MM.1S (cell line): ENCODE measurements at regions not wholly inside any gene's neighbourhood (a gene's known extent, or its start where the extent isn't known, plus 50 kb on each side); places are given as distances from the start of the nearest gene placed in this dataset.

ENCODE experiments used
- DNase-seq: peaks from one replicate; pipeline ENCODE4 v3.0.0-alpha.2; 2015
- H2AFZ ChIP-seq: fragments of 300-600 bp; sonication (generic); 2 replicates; pipeline ENCODE4 v1.6.0; 2016; ENCODE audit warnings: antibody characterized with exemption, low read length
- H3F3A ChIP-seq: fragments of 300-600 bp; sonication (generic); 2 replicates; pipeline ENCODE4 v1.6.1; 2016; ENCODE audit warnings: mild to moderate bottlenecking, antibody characterized with exemption, low read length, moderate library complexity, mixed read lengths; ENCODE audit not compliant: insufficient read depth
- H3K27ac ChIP-seq: fragments of 300-600 bp; sonication (generic); 2 replicates; pipeline ENCODE4 v1.5.1; 2016; ENCODE audit warnings: mild to moderate bottlenecking, low read length
- H3K27me3 ChIP-seq: fragments of 300-600 bp; sonication (generic); replicated peaks from 2 replicates; pipeline ENCODE4 v1.6.0; 2016; ENCODE audit warnings: low read length; ENCODE audit not compliant: insufficient read depth
- H3K36me3 ChIP-seq: fragments of 300-600 bp; sonication (generic); replicated peaks from 2 replicates; pipeline ENCODE4 v1.6.1; 2016; ENCODE audit warnings: mild to moderate bottlenecking, low read length, mixed read lengths; ENCODE audit not compliant: insufficient read depth
- H3K4me1 ChIP-seq: fragments of 300-600 bp; sonication (generic); 2 replicates; pipeline ENCODE4 v1.6.1; 2016; ENCODE audit warnings: low read length, mixed read lengths
- H3K4me2 ChIP-seq: fragments of 300-600 bp; sonication (generic); 2 replicates; pipeline ENCODE4 v1.6.0; 2016; ENCODE audit warnings: low read depth, low read length
- H3K4me3 ChIP-seq: fragments of 300-600 bp; sonication (generic); 2 replicates; pipeline ENCODE4 v1.5.1; 2016; ENCODE audit warnings: low read length, mixed read lengths
- H3K79me2 ChIP-seq: fragments of 300-600 bp; sonication (generic); 2 replicates; pipeline ENCODE4 v1.6.1; 2016; ENCODE audit warnings: mixed run types, low read length, mixed read lengths
- H3K9ac ChIP-seq: fragments of 300-600 bp; sonication (generic); 2 replicates; pipeline ENCODE4 v1.6.1; 2016; ENCODE audit warnings: low read length, mixed read lengths
- H3K9me2 ChIP-seq: fragments of 300-600 bp; sonication (generic); replicated peaks from 2 replicates; pipeline ENCODE4 v1.6.1; 2016; ENCODE audit warnings: mild to moderate bottlenecking, low read length, mixed read lengths; ENCODE audit not compliant: insufficient read depth
- H3K9me3 ChIP-seq: fragments of 300-600 bp; sonication (generic); replicated peaks from 2 replicates; pipeline ENCODE4 v1.6.1; 2016; ENCODE audit warnings: mild to moderate bottlenecking, low read length, mixed read lengths; ENCODE audit not compliant: insufficient read depth
- H4K20me1 ChIP-seq: fragments of 300-600 bp; sonication (generic); 2 replicates; pipeline ENCODE4 v1.6.1; 2016; ENCODE audit warnings: mild to moderate bottlenecking, low read length, moderate library complexity, mixed read lengths; ENCODE audit not compliant: insufficient read depth
- EZH2 ChIP-seq: fragments of 300-600 bp; sonication (generic); optimal IDR thresholded peaks from 2 replicates; pipeline ENCODE3; 2017; ENCODE audit warnings: low read depth, mild to moderate bottlenecking, antibody characterized with exemption, low read length, mixed read lengths
- EZH2phosphoT487 ChIP-seq: fragments of 300-600 bp; sonication (generic); IDR thresholded peaks from 2 replicates; pipeline ENCODE4 v1.6.1; 2018; ENCODE audit warnings: antibody characterized with exemption, low read length
- TF ChIP-seq, protein P1 (sequence below): fragments of 300-600 bp; sonication (generic); IDR thresholded peaks from 2 replicates; pipeline ENCODE4 v1.5.1; 2016; ENCODE audit warnings: antibody characterized with exemption, low read length, mixed read lengths

DNA sequence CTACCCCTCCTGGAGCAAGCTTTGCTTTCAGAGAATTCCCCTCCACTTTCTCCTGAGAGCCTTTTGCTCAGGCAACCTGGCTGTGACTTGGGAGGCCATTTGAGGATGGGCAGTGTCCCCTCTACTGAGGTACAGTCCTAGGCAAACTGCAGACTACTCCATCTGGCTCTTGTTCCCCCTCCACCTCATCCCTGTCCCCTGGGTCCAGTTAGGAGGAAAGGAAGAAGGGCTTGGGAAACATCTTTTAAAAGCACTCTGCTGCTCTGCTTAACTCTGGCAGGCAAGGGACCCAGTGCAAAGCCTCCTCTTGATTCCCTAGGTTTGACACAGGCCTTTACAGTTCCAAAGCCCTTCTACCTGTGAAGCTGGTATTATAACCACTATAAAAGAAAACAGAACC lies 108.2 kb downstream of the NAV1 start:
- Histone ChIP-seq H3F3A (no peaks in the 10 kb centered on the region), H3K27ac (no peak overlapping the region), H2AFZ (no peak overlapping the region), H3K9me3 (no peaks in the 10 kb centered on the region), H3K9me2 (no peaks in the 10 kb centered on the region), H3K4me3 (no peak overlapping the region), H3K36me3 (no peaks in the 10 kb centered on the region), H3K27me3 (peaks cover 24% of the 10 kb centered on the region), H3K4me2 (no peak overlapping the region), H4K20me1 (no peaks in the 10 kb centered on the region), H3K79me2 (no peaks in the 10 kb centered on the region), H3K9ac (no peak overlapping the region), H3K4me1 (no peaks in the 10 kb centered on the region)
- TF ChIP-seq EZH2phosphoT487: no peak
- TF ChIP-seq, protein P1, sequence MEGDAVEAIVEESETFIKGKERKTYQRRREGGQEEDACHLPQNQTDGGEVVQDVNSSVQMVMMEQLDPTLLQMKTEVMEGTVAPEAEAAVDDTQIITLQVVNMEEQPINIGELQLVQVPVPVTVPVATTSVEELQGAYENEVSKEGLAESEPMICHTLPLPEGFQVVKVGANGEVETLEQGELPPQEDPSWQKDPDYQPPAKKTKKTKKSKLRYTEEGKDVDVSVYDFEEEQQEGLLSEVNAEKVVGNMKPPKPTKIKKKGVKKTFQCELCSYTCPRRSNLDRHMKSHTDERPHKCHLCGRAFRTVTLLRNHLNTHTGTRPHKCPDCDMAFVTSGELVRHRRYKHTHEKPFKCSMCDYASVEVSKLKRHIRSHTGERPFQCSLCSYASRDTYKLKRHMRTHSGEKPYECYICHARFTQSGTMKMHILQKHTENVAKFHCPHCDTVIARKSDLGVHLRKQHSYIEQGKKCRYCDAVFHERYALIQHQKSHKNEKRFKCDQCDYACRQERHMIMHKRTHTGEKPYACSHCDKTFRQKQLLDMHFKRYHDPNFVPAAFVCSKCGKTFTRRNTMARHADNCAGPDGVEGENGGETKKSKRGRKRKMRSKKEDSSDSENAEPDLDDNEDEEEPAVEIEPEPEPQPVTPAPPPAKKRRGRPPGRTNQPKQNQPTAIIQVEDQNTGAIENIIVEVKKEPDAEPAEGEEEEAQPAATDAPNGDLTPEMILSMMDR: no peak
- TF ChIP-seq EZH2: no peak
- no peak for DNase-seq

DNA sequence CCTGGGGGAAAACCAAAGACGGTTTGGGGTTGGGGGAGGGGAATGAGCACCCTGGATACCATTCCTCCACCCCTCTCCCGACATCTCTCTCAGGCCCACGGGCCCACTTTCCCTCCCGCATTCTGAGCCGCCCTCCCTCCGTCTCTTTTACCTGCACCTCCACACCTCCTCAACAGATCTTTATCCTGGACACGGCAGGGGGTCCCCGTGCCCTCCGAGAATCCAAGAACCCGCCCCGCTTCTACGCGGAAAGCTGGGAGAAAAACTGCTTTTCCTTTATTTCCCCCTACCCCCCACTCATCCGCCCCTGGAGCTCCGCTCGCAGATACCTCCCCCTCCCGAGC lies 108.8 kb downstream of the NAV1 start:
- H2AFZ ChIP-seq: no peak overlapping the region
- DNase-seq: no peak
- H4K20me1 ChIP-seq: no peaks in the 10 kb centered on the region
- no peak overlapping the region for H3K4me2 ChIP-seq
- no peaks in the 10 kb centered on the region for H3K36me3 ChIP-seq
- H3K9ac ChIP-seq: no peak overlapping the region
- no peaks in the 10 kb centered on the region for H3K9me2 ChIP-seq
- H3K79me2 ChIP-seq: no peaks in the 10 kb centered on the region
- H3K27ac ChIP-seq: no peak overlapping the region
- H3K27me3 ChIP-seq: peaks cover 24% of the 10 kb centered on the region
- no peaks in the 10 kb centered on the region for H3F3A ChIP-seq
- no peak overlapping the region for H3K4me3 ChIP-seq
- no peaks in the 10 kb centered on the region for H3K9me3 ChIP-seq
- TF ChIP-seq EZH2 (no peak), EZH2phosphoT487 (no peak)
- TF ChIP-seq, protein P1: no peak
- H3K4me1 ChIP-seq: no peaks in the 10 kb centered on the region

DNA sequence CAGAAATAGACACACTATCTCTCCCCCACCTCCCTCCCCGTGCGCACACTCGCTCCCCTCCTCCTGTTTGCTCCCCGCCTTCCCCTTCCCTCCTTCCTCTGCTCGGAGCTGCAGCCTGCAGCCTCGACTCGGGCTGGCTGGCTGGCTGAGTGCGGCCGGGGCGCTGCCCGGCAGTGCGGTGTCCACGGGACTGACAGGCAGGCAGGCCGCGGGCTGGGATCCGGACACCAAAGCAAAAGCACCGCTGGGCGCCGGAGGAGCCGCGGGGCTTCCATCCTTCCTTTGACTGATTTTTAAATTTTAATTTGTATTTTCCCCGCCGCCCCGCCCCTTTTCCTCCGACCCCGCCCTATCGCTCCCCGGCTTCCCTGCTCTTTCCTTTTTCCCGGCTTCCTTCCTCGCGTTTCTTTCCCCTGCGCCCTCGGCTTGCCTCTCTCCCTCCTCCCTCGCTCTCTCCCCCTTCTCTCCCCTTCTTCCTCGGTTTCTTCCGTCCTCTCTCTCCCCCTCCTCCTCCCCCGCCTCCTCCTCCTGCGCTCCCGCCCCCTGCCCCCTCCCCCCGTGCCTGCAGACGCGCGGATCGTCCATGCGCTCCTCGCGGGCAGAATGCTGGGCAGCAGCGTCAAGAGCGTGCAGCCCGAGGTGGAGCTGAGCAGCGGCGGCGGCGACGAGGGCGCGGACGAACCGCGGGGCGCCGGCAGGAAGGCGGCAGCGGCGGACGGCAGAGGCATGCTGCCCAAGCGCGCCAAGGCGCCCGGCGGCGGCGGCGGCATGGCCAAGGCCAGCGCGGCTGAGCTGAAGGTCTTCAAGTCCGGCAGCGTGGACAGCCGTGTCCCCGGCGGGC lies 109.4 kb downstream of the NAV1 start:
- no peak overlapping the region for H3K4me2 ChIP-seq
- H3K4me1 ChIP-seq: no peaks in the 10 kb centered on the region
- DNase-seq: no peak
- no peaks in the 10 kb centered on the region for H3K9me3 ChIP-seq
- H3K9me2 ChIP-seq: no peaks in the 10 kb centered on the region
- peaks cover 24% of the 10 kb centered on the region for H3K27me3 ChIP-seq
- no peak overlapping the region for H2AFZ ChIP-seq
- H3K79me2 ChIP-seq: no peaks in the 10 kb centered on the region
- TF ChIP-seq EZH2phosphoT487: no peak
- no peak for TF ChIP-seq EZH2
- TF ChIP-seq, protein P1: no peak
- H3K36me3 ChIP-seq: no peaks in the 10 kb centered on the region
- no peak overlapping the region for H3K27ac ChIP-seq
- H3K9ac ChIP-seq: no peak overlapping the region
- no peak overlapping the region for H3K4me3 ChIP-seq
- no peaks in the 10 kb centered on the region for H4K20me1 ChIP-seq
- H3F3A ChIP-seq: no peaks in the 10 kb centered on the region
